Thoracic aorta (tissue), 2 donors: ENCODE measurements at regions not wholly inside any gene's neighbourhood (a gene's known extent, or its start where the extent isn't known, plus 50 kb on each side); places are given as distances from the start of the nearest gene placed in this dataset.

ENCODE experiments used
- ATAC-seq: fragments of 150-250 bp; one replicate; pipeline ENCODE4 v1.8.0; 2017; ENCODE audit warnings: low read depth; ENCODE audit not compliant: insufficient number of reproducible peaks, low FRiP score
- DNase-seq: peaks from one replicate; pipeline ENCODE4 v3.0.0-alpha.2; 2020; ENCODE audit warnings: low spot score
- H3K27ac ChIP-seq, 2 donors: fragments of 200-600 bp; sonication (generic); 1 replicate in 1 of 2; 2 replicates in 1 of 2; pipeline ENCODE4 v1.5.1; 2016; ENCODE audit warnings: mild to moderate bottlenecking in 2 of 2, moderate library complexity in 2 of 2
- H3K27me3 ChIP-seq: fragments of 200-600 bp; sonication (generic); replicated peaks from 2 replicates; pipeline ENCODE4 v1.6.0; 2016; ENCODE audit warnings: mild to moderate bottlenecking; ENCODE audit not compliant: insufficient read depth
- H3K36me3 ChIP-seq: fragments of 200-600 bp; sonication (generic); one replicate; pipeline ENCODE4 v1.5.1; 2016
- H3K4me1 ChIP-seq, 2 donors: fragments of 200-600 bp; sonication (generic); 1 replicate in 1 of 2; 2 replicates in 1 of 2; pipeline versions ENCODE4 v1.5.1 to v1.6.0; 2016; ENCODE audit warnings: low read depth in 2 of 2, mild to moderate bottlenecking in 1 of 2; ENCODE audit not compliant: control insufficient read depth in 1 of 2
- H3K4me3 ChIP-seq: fragments of 200-600 bp; sonication (generic); 2 replicates; pipeline ENCODE4 v1.5.1; 2016; ENCODE audit warnings: mild to moderate bottlenecking
- H3K9me3 ChIP-seq: fragments of 200-600 bp; sonication (generic); 2 replicates; pipeline ENCODE4 v1.5.1; 2016
- CTCF ChIP-seq: fragments of 200-600 bp; sonication (generic); IDR thresholded peaks from one replicate; pipeline ENCODE4 v1.5.1; 2019; ENCODE audit warnings: antibody characterized with exemption

- ATAC-seq = no peak
- DNase-seq = no peak
- Histone ChIP-seq H3K36me3 (no peaks in the 10 kb centered on the region), H3K9me3 (peaks cover 9% of the 10 kb centered on the region), H3K4me3 (no peak overlapping the region), H3K27me3 (no peaks in the 10 kb centered on the region), H3K4me1 (no peaks in the 10 kb centered on the region), H3K27ac (no peak overlapping the region)
- TF ChIP-seq CTCF = no peak
These were observed 144.3 kb upstream of the PAQR3 start for GRCh38 chr4:79083406-79084010.

- H3K4me1 ChIP-seq = no peaks in the 10 kb centered on the region
- TF ChIP-seq CTCF = no peak
- no peaks in the 10 kb centered on the region for H3K36me3 ChIP-seq
- H3K4me3 ChIP-seq = no peak overlapping the region
- H3K27me3 ChIP-seq = no peaks in the 10 kb centered on the region
- no peak overlapping the region for H3K27ac ChIP-seq
- peaks cover 9% of the 10 kb centered on the region for H3K9me3 ChIP-seq
- ATAC-seq (no peak), DNase-seq (no peak)
These were observed 143.8 kb upstream of the PAQR3 start for GRCh38 chr4:79082997-79083396.

DNA sequence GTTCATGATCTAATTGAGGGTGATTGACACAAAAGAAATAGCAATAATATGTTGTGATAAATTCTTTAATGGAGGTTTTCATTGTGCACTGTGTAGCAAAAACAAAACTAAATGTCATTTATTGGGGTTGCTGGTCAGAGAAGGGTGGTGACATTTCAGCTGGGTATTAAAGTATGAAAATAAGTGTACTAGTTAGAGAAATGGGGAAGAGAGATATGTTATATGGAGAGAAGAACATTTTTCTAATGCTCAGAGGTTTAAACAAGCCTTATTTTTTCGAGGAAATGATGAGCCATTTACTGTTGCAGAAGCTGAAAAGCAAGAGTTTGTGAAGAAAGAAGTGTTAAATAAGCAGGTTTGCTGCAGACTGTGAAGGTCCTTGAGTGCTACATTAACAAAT lies 142.7 kb upstream of the PAQR3 start:
- no peaks in the 10 kb centered on the region for H3K27me3 ChIP-seq
- no peak for DNase-seq
- no peaks in the 10 kb centered on the region for H3K4me1 ChIP-seq
- H3K4me3 ChIP-seq = no peak overlapping the region
- H3K27ac ChIP-seq = no peak overlapping the region
- no peak for ATAC-seq
- H3K36me3 ChIP-seq = no peaks in the 10 kb centered on the region
- H3K9me3 ChIP-seq = peaks cover 9% of the 10 kb centered on the region
- no peak for TF ChIP-seq CTCF

DNA sequence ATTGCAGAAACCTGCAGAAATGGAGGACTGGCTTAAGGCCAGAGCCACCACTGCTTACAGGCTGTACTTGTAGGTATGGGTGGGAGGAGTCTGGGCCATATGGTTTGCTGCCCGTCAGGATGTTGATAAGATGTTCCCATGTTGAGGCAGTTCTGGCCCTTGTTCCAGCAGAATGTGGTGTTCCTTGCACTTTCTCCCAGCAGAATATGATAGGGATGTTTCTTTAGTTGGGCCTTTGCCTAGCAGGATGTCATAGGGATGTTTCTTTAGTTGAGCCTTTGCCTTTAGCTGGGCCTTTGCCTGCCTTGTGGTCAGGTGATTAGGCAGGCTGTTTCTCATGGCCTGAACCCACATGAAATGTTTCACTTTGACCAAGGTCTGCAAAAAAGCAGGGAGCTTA lies 139.1 kb upstream of the PAQR3 start:
- DNase-seq = no peak
- Histone ChIP-seq H3K36me3 (no peaks in the 10 kb centered on the region), H3K4me1 (no peaks in the 10 kb centered on the region), H3K27ac (no peak overlapping the region), H3K9me3 (peaks cover 9% of the 10 kb centered on the region), H3K27me3 (no peaks in the 10 kb centered on the region), H3K4me3 (no peak overlapping the region)
- ATAC-seq = no peak
- no peak for TF ChIP-seq CTCF

GRCh38 chr4:79074040-79074439 lies 134.8 kb upstream of the PAQR3 start:
- Histone ChIP-seq H3K4me1 (no peaks in the 10 kb centered on the region), H3K4me3 (no peak overlapping the region), H3K27ac (no peak overlapping the region), H3K27me3 (no peaks in the 10 kb centered on the region), H3K9me3 (no peaks in the 10 kb centered on the region), H3K36me3 (no peaks in the 10 kb centered on the region)
- DNase-seq = no peak
- TF ChIP-seq CTCF = no peak
- ATAC-seq = no peak
